Activated naive CD8-positive, alpha-beta T cell treated with anti-CD3 and anti-CD28 coated beads, Interleukin-2, amount 10 ng/mL, durations not matched to agents 7 days and 5 days (primary cell): ENCODE measurements at regions not wholly inside any gene's neighbourhood (a gene's known extent, or its start where the extent isn't known, plus 50 kb on each side); places are given as distances from the start of the nearest gene placed in this dataset.

ENCODE experiments used
- ATAC-seq: fragments of 150-1000 bp; cut with Tn5 transposase; one replicate; pipeline ENCODE4 v1.10.0; 2021; ENCODE audit warnings: low read depth, moderate library complexity
- POLR2A ChIA-PET: fragments of 350-600 bp; sonication (Branson Sonifier 250); formaldehyde crosslinking; loops from one replicate; lab custom pipeline; 2021; ENCODE audit warnings: antibody characterized with exemption; lab: Charles Lee
- DNase-seq: peaks from one replicate; pipeline ENCODE4 v3.0.0; 2021
- H3K27ac Mint-ChIP-seq: one replicate; pipeline ENCODE4 v1.8.0; 2022; ENCODE audit warnings: mild to moderate bottlenecking, mixed read lengths
- H3K27me3 Mint-ChIP-seq: one replicate; pipeline ENCODE4 v1.8.0; 2022; ENCODE audit warnings: mild to moderate bottlenecking, moderate library complexity, mixed read lengths
- H3K36me3 Mint-ChIP-seq: one replicate; pipeline ENCODE4 v1.8.0; 2021; ENCODE audit warnings: mild to moderate bottlenecking, mixed read lengths
- H3K4me1 Mint-ChIP-seq: one replicate; pipeline ENCODE4 v1.8.0; 2021; ENCODE audit warnings: mixed read lengths
- H3K4me3 Mint-ChIP-seq: one replicate; pipeline ENCODE4 v1.8.0; 2022; ENCODE audit warnings: mild to moderate bottlenecking, moderate library complexity, mixed read lengths
- H3K9me3 Mint-ChIP-seq: one replicate; pipeline ENCODE4 v1.8.0; 2021; ENCODE audit warnings: mixed read lengths

- no peak overlapping the region for H3K27ac Mint-ChIP-seq
- H3K4me3 Mint-ChIP-seq, result no peak overlapping the region
- H3K4me1 Mint-ChIP-seq, result no peaks in the 10 kb centered on the region
- DNase-seq (no peak), ATAC-seq (no peak)
- H3K9me3 Mint-ChIP-seq, result peaks cover 2% of the 10 kb centered on the region
- POLR2A ChIA-PET, result no interaction called here
- H3K27me3 Mint-ChIP-seq, result no peaks in the 10 kb centered on the region
- H3K36me3 Mint-ChIP-seq, result no peaks in the 10 kb centered on the region
Observed at GRCh38 chr12:77372494-77372893, 307.1 kb upstream of the E2F7 start.

GRCh38 chr12:77372026-77372425 lies 306.7 kb upstream of the E2F7 start:
- Mint-ChIP-seq H3K36me3 (no peaks in the 10 kb centered on the region), H3K4me3 (no peak overlapping the region), H3K9me3 (peaks cover 2% of the 10 kb centered on the region), H3K27ac (no peak overlapping the region), H3K4me1 (no peaks in the 10 kb centered on the region), H3K27me3 (no peaks in the 10 kb centered on the region)
- DNase-seq (no peak), ATAC-seq (no peak)
- POLR2A ChIA-PET, result no interaction called here

GRCh38 chr12:77368379-77368778 lies 303.0 kb upstream of the E2F7 start:
- H3K36me3 Mint-ChIP-seq, result no peaks in the 10 kb centered on the region
- ATAC-seq, result no peak
- H3K4me3 Mint-ChIP-seq, result no peak overlapping the region
- no peaks in the 10 kb centered on the region for H3K27me3 Mint-ChIP-seq
- peaks cover 2% of the 10 kb centered on the region for H3K9me3 Mint-ChIP-seq
- DNase-seq, result no peak
- H3K27ac Mint-ChIP-seq, result no peak overlapping the region
- H3K4me1 Mint-ChIP-seq, result no peaks in the 10 kb centered on the region
- POLR2A ChIA-PET, result no interaction called here

GRCh38 chr12:77366616-77367015 lies 301.2 kb upstream of the E2F7 start:
- H3K4me3 Mint-ChIP-seq, result no peak overlapping the region
- ATAC-seq, result no peak
- POLR2A ChIA-PET, result no interaction called here
- H3K27me3 Mint-ChIP-seq, result no peaks in the 10 kb centered on the region
- no peak for DNase-seq
- no peak overlapping the region for H3K27ac Mint-ChIP-seq
- H3K36me3 Mint-ChIP-seq, result no peaks in the 10 kb centered on the region
- no peaks in the 10 kb centered on the region for H3K4me1 Mint-ChIP-seq
- peaks cover 2% of the 10 kb centered on the region for H3K9me3 Mint-ChIP-seq

- Mint-ChIP-seq H3K27ac (no peak overlapping the region), H3K9me3 (peaks cover 3% of the 10 kb centered on the region), H3K36me3 (no peaks in the 10 kb centered on the region), H3K4me3 (no peak overlapping the region), H3K27me3 (no peaks in the 10 kb centered on the region), H3K4me1 (no peaks in the 10 kb centered on the region)
- DNase-seq, result no peak
- POLR2A ChIA-PET, result no interaction called here
- no peak for ATAC-seq
Observed at GRCh38 chr12:77364400-77364799, 299.0 kb upstream of the E2F7 start.

GRCh38 chr12:77362509-77363210 lies 297.3 kb upstream of the E2F7 start:
- H3K9me3 Mint-ChIP-seq, result peaks cover 7% of the 10 kb centered on the region
- POLR2A ChIA-PET, result no interaction called here
- ATAC-seq, result no peak

GRCh38 chr12:77357655-77358054 lies 292.3 kb upstream of the E2F7 start:
- no peak overlapping the region for H3K27ac Mint-ChIP-seq
- peaks cover 7% of the 10 kb centered on the region for H3K9me3 Mint-ChIP-seq
- H3K36me3 Mint-ChIP-seq, result no peaks in the 10 kb centered on the region
- no peak overlapping the region for H3K4me3 Mint-ChIP-seq
- DNase-seq (no peak), ATAC-seq (no peak)
- POLR2A ChIA-PET, result no interaction called here
- no peaks in the 10 kb centered on the region for H3K4me1 Mint-ChIP-seq
- H3K27me3 Mint-ChIP-seq, result no peaks in the 10 kb centered on the region

More at GRCh38 chr12:77362509-77363210, 297.3 kb upstream of the E2F7 start:
- Mint-ChIP-seq H3K36me3 (no peaks in the 10 kb centered on the region), H3K4me3 (no peak overlapping the region), H3K27ac (no peak overlapping the region), H3K27me3 (no peaks in the 10 kb centered on the region), H3K4me1 (no peaks in the 10 kb centered on the region)
- no peak for DNase-seq

- H3K9me3 Mint-ChIP-seq, result peaks cover 5% of the 10 kb centered on the region
- DNase-seq (no peak), ATAC-seq (no peak)
- no peak overlapping the region for H3K4me3 Mint-ChIP-seq
- no peaks in the 10 kb centered on the region for H3K36me3 Mint-ChIP-seq
- H3K27me3 Mint-ChIP-seq, result no peaks in the 10 kb centered on the region
- no peaks in the 10 kb centered on the region for H3K4me1 Mint-ChIP-seq
- POLR2A ChIA-PET, result no interaction called here
- no peak overlapping the region for H3K27ac Mint-ChIP-seq
Observed at GRCh38 chr12:77354766-77355362, 289.5 kb upstream of the E2F7 start.

- DNase-seq (no peak), ATAC-seq (no peak)
- H3K4me3 Mint-ChIP-seq, result no peak overlapping the region
- no peaks in the 10 kb centered on the region for H3K4me1 Mint-ChIP-seq
- no peaks in the 10 kb centered on the region for H3K9me3 Mint-ChIP-seq
- H3K27ac Mint-ChIP-seq, result no peak overlapping the region
- H3K27me3 Mint-ChIP-seq, result no peaks in the 10 kb centered on the region
- H3K36me3 Mint-ChIP-seq, result no peaks in the 10 kb centered on the region
- POLR2A ChIA-PET, result no interaction called here
Observed at GRCh38 chr12:77352946-77353345, 287.6 kb upstream of the E2F7 start.

- H3K27ac Mint-ChIP-seq, result no peak overlapping the region
- no peaks in the 10 kb centered on the region for H3K36me3 Mint-ChIP-seq
- no peak overlapping the region for H3K4me3 Mint-ChIP-seq
- POLR2A ChIA-PET, result no interaction called here
- H3K9me3 Mint-ChIP-seq, result no peaks in the 10 kb centered on the region
- ATAC-seq (no peak), DNase-seq (no peak)
- no peaks in the 10 kb centered on the region for H3K4me1 Mint-ChIP-seq
- H3K27me3 Mint-ChIP-seq, result no peaks in the 10 kb centered on the region
Observed at GRCh38 chr12:77351860-77352259, 286.5 kb upstream of the E2F7 start.

GRCh38 chr12:77349689-77350370 lies 284.5 kb upstream of the E2F7 start:
- Mint-ChIP-seq H3K4me3 (no peak overlapping the region), H3K27ac (no peak overlapping the region), H3K36me3 (no peaks in the 10 kb centered on the region), H3K27me3 (no peaks in the 10 kb centered on the region), H3K4me1 (no peaks in the 10 kb centered on the region), H3K9me3 (no peaks in the 10 kb centered on the region)
- ATAC-seq, result no peak
- no peak for DNase-seq
- POLR2A ChIA-PET, result no interaction called here

- Mint-ChIP-seq H3K4me1 (no peaks in the 10 kb centered on the region), H3K27ac (no peak overlapping the region), H3K27me3 (no peaks in the 10 kb centered on the region), H3K4me3 (no peak overlapping the region), H3K9me3 (no peaks in the 10 kb centered on the region), H3K36me3 (no peaks in the 10 kb centered on the region)
- POLR2A ChIA-PET, result no interaction called here
- no peak for DNase-seq
- ATAC-seq, result no peak
Observed at GRCh38 chr12:77347017-77347416, 281.6 kb upstream of the E2F7 start.

GRCh38 chr12:77345336-77345735 lies 280.0 kb upstream of the E2F7 start:
- Mint-ChIP-seq H3K27me3 (no peaks in the 10 kb centered on the region), H3K9me3 (no peaks in the 10 kb centered on the region), H3K36me3 (no peaks in the 10 kb centered on the region), H3K27ac (no peak overlapping the region), H3K4me3 (no peak overlapping the region), H3K4me1 (no peaks in the 10 kb centered on the region)
- no peak for ATAC-seq
- DNase-seq, result no peak
- POLR2A ChIA-PET, result no interaction called here

GRCh38 chr12:77344651-77345050 lies 279.3 kb upstream of the E2F7 start:
- POLR2A ChIA-PET, result no interaction called here
- H3K27me3 Mint-ChIP-seq, result no peaks in the 10 kb centered on the region
- no peak overlapping the region for H3K27ac Mint-ChIP-seq
- H3K36me3 Mint-ChIP-seq, result no peaks in the 10 kb centered on the region
- no peaks in the 10 kb centered on the region for H3K4me1 Mint-ChIP-seq
- no peaks in the 10 kb centered on the region for H3K9me3 Mint-ChIP-seq
- ATAC-seq (no peak), DNase-seq (no peak)
- H3K4me3 Mint-ChIP-seq, result no peak overlapping the region
